CD4-positive, CD25-positive, alpha-beta regulatory T cell (primary cell): ENCODE measurements at regions not wholly inside any gene's neighbourhood (a gene's known extent, or its start where the extent isn't known, plus 50 kb on each side); places are given as distances from the start of the nearest gene placed in this dataset.

ENCODE experiments used
- ATAC-seq, 2 donors: fragments of 150-1000 bp; cut with Tn5 transposase; one replicate each; pipeline ENCODE4 v1.10.0; 2021; ENCODE audit warnings: low read depth in 2 of 2, moderate number of reproducible peaks in 2 of 2, moderate library complexity in 1 of 2
- DNase-seq, 3 donors: peaks; one replicate each; pipeline versions ENCODE4 v3.0.0 to v3.0.0-alpha.2; 2012 to 2022; ENCODE audit warnings: mixed read lengths in 1 of 3
- H3K27ac ChIP-seq: one replicate; pipeline ENCODE4 v1.7.0; 2013; ENCODE audit warnings: mild to moderate bottlenecking, low read length; ENCODE audit not compliant: insufficient read depth, poor library complexity, severe bottlenecking
- H3K27me3 ChIP-seq: one replicate; pipeline ENCODE4 v1.7.0; 2013; ENCODE audit warnings: low read length; ENCODE audit not compliant: control insufficient read depth, insufficient read depth
- H3K36me3 ChIP-seq: one replicate; pipeline ENCODE4 v1.7.0; 2013; ENCODE audit warnings: mild to moderate bottlenecking, low read length, moderate library complexity; ENCODE audit not compliant: control insufficient read depth, insufficient read depth
- H3K4me1 ChIP-seq: 2 replicates; pipeline ENCODE4 v1.7.0; 2013; ENCODE audit warnings: mild to moderate bottlenecking, low read length; ENCODE audit not compliant: insufficient read depth, control insufficient read depth, poor library complexity, severe bottlenecking
- H3K4me3 ChIP-seq: one replicate; pipeline ENCODE4 v1.7.0; 2013; ENCODE audit warnings: low read depth, mild to moderate bottlenecking, low read length, moderate library complexity
- H3K9me3 ChIP-seq, 2 experiments: 1 replicate in 1 of 2; 2 replicates in 1 of 2; pipeline ENCODE4 v1.7.0; 2013; ENCODE audit warnings: low read length in 2 of 2, mild to moderate bottlenecking in 1 of 2, moderate library complexity in 1 of 2; ENCODE audit not compliant: control insufficient read depth in 2 of 2
- H3K27ac Mint-ChIP-seq, 3 donors: one replicate each; pipeline ENCODE4 v1.8.0; 2020 to 2022; ENCODE audit warnings: mild to moderate bottlenecking in 3 of 3, mixed read lengths in 3 of 3, moderate library complexity in 2 of 3
- H3K27me3 Mint-ChIP-seq: one replicate; pipeline ENCODE4 v1.8.0; 2022; ENCODE audit warnings: mild to moderate bottlenecking, mixed read lengths
- H3K36me3 Mint-ChIP-seq: one replicate; pipeline ENCODE4 v1.8.0; 2020; ENCODE audit warnings: mixed read lengths
- H3K4me1 Mint-ChIP-seq, 4 donors: one replicate each; pipeline ENCODE4 v1.8.0; 2020 to 2022; ENCODE audit warnings: mixed read lengths in 4 of 4, mild to moderate bottlenecking in 1 of 4
- H3K4me3 Mint-ChIP-seq, 4 donors: one replicate each; pipeline ENCODE4 v1.8.0; 2020 to 2022; ENCODE audit warnings: mild to moderate bottlenecking in 4 of 4, mixed read lengths in 4 of 4, moderate library complexity in 3 of 4
- H3K9me3 Mint-ChIP-seq, 7 donors: one replicate each; pipeline ENCODE4 v1.8.0; 2020 to 2022; ENCODE audit warnings: mixed read lengths in 7 of 7, mild to moderate bottlenecking in 3 of 7, moderate library complexity in 2 of 7

DNA sequence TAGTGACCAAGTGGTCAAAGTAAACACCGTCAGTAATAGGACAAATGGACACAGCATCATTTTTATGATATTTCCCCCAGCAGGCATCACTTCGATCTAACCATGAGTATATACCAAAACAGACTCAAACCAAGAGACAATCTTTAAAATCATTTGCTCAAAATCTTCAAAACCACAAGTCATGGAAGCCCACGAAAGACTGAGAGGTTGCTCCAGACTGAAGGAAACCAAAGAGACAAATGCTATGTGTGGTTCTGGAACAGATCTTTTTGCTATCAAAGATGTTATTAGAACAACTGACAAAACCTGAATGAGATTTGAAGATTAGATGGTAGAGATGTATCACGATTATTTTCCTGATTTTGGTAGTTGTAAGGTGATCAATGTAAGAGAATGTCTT is 197.7 kb downstream of the TBXT start:
- ATAC-seq (no peak), DNase-seq (no peak)
- Mint-ChIP-seq H3K36me3 (no peaks in the 10 kb centered on the region), H3K27ac (no peak overlapping the region), H3K4me1 (no peaks in the 10 kb centered on the region), H3K27me3 (peaks cover 1% of the 10 kb centered on the region), H3K4me3 (no peak overlapping the region), H3K9me3 (peaks cover 0 to 3% (median 0%) of the 10 kb centered on the region in 7 donors)
- Histone ChIP-seq H3K27ac (no peak overlapping the region), H3K4me3 (no peak overlapping the region), H3K36me3 (no peaks in the 10 kb centered on the region), H3K9me3 (no peaks in the 10 kb centered on the region), H3K27me3 (no peaks in the 10 kb centered on the region), H3K4me1 (no peaks in the 10 kb centered on the region)

DNA sequence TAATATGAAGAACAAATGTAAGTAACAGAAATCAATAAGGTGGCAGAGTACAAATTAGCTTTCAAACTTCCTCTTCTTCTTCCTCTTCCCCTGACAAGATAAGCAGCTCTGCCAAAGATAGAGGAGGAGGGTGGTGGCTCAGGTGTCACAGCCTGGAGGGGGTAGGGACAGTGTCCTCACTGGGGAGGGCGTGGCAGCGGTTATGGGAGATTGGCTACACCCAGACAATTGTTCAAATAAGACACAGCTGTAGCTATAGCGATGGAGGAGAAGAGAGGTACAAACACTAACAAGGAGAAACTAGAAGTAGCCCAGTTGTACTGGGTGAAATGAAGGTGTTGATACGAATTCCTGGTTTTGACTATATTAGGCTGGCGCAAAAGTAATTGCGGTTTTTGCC is 198.5 kb downstream of the TBXT start:
- H3K36me3 Mint-ChIP-seq = no peaks in the 10 kb centered on the region
- H3K27ac ChIP-seq = no peak overlapping the region

GRCh38 chr6:165968408-165968807 is 199.2 kb downstream of the TBXT start:
- Histone ChIP-seq H3K9me3 (no peaks in the 10 kb centered on the region), H3K27me3 (no peaks in the 10 kb centered on the region), H3K36me3 (no peaks in the 10 kb centered on the region), H3K27ac (no peak overlapping the region), H3K4me1 (no peaks in the 10 kb centered on the region), H3K4me3 (no peak overlapping the region)
- H3K27me3 Mint-ChIP-seq = no peaks in the 10 kb centered on the region
- ATAC-seq = no peak
- H3K4me1 Mint-ChIP-seq = no peaks in the 10 kb centered on the region
- no peak overlapping the region for H3K27ac Mint-ChIP-seq
- H3K36me3 Mint-ChIP-seq = no peaks in the 10 kb centered on the region
- no peak overlapping the region for H3K4me3 Mint-ChIP-seq
- no peak for DNase-seq
- H3K9me3 Mint-ChIP-seq = peaks cover 0 to 3% (median 0%) of the 10 kb centered on the region in 7 donors

More for the DNA sequence above, 198.5 kb downstream of the TBXT start:
- Histone ChIP-seq H3K36me3 (no peaks in the 10 kb centered on the region), H3K27me3 (no peaks in the 10 kb centered on the region), H3K4me1 (no peaks in the 10 kb centered on the region), H3K4me3 (no peak overlapping the region), H3K9me3 (no peaks in the 10 kb centered on the region)
- no peak overlapping the region for H3K4me3 Mint-ChIP-seq
- no peak overlapping the region for H3K27ac Mint-ChIP-seq
- ATAC-seq (no peak), DNase-seq (no peak)
- no peaks in the 10 kb centered on the region for H3K27me3 Mint-ChIP-seq
- peaks cover 0 to 3% (median 0%) of the 10 kb centered on the region in 7 donors for H3K9me3 Mint-ChIP-seq
- no peaks in the 10 kb centered on the region for H3K4me1 Mint-ChIP-seq

DNA sequence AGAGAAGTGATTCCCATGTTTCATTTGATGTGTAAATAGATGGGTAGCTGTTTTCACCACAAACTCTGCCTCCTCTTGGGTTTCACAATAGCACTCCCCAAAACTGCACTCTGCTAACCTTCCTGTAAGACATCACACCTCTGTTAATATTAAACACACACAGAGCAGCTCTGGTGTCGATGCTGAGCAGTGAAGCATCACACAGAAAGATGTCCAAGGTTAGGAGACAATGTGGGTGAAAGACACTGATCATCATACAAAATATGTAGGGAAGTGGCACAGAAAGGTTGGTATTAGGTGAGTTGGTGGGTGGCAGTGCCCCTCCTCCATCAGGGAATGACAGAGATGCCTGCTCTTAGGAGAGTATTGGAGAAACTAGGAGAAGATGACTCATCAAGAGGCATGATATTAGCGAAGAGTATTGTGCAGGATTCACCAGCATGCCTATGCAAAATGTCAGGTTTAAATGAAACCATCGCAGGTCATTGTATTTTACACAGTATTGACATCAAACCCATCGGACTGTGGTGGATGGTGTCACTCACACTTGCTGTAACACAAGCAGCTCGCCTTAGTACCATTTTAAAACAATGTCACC is 199.7 kb downstream of the TBXT start:
- H3K27me3 Mint-ChIP-seq = no peaks in the 10 kb centered on the region
- no peaks in the 10 kb centered on the region for H3K4me1 ChIP-seq
- DNase-seq = no peak
- H3K27me3 ChIP-seq = no peaks in the 10 kb centered on the region
- H3K9me3 ChIP-seq = no peaks in the 10 kb centered on the region
- no peak for ATAC-seq
- no peak overlapping the region for H3K27ac ChIP-seq
- no peaks in the 10 kb centered on the region for H3K36me3 Mint-ChIP-seq
- H3K27ac Mint-ChIP-seq = no peak overlapping the region
- H3K9me3 Mint-ChIP-seq = peaks cover 0 to 3% (median 0%) of the 10 kb centered on the region in 7 donors
- H3K4me3 ChIP-seq = no peak overlapping the region
- H3K36me3 ChIP-seq = no peaks in the 10 kb centered on the region
- no peak overlapping the region for H3K4me3 Mint-ChIP-seq
- H3K4me1 Mint-ChIP-seq = no peaks in the 10 kb centered on the region

- no peaks in the 10 kb centered on the region for H3K4me1 Mint-ChIP-seq
- Histone ChIP-seq H3K27ac (no peak overlapping the region), H3K36me3 (no peaks in the 10 kb centered on the region), H3K4me1 (no peaks in the 10 kb centered on the region), H3K9me3 (no peaks in the 10 kb centered on the region), H3K27me3 (no peaks in the 10 kb centered on the region), H3K4me3 (no peak overlapping the region)
- no peak overlapping the region for H3K4me3 Mint-ChIP-seq
- H3K9me3 Mint-ChIP-seq = peaks cover 0 to 2% (median 0%) of the 10 kb centered on the region in 7 donors
- no peaks in the 10 kb centered on the region for H3K27me3 Mint-ChIP-seq
- no peak overlapping the region for H3K27ac Mint-ChIP-seq
- DNase-seq (no peak), ATAC-seq (no peak)
- H3K36me3 Mint-ChIP-seq = no peaks in the 10 kb centered on the region
Measured at GRCh38 chr6:165963750-165964149, 203.9 kb downstream of the TBXT start.

DNA sequence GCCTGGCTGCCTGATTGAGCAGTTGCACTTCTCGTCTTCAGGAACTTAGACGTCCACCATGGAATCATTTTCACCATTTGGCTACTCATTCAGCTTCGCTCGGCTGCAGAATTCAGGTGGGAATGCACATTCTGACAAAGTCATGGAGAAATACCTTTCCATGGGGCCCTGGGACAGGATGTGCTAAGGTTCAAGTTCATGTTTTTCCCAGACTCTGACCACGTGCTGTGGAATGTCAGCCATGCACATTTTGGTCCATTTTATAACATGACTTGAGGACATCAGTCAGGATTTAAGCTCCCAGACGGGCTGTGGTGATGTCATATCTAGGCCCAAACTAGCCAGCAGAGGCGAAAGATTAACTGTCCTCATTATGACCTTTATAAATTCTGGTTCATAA is 205.3 kb downstream of the TBXT start:
- no peak overlapping the region for H3K27ac Mint-ChIP-seq
- Histone ChIP-seq H3K4me3 (no peak overlapping the region), H3K27me3 (no peaks in the 10 kb centered on the region), H3K27ac (no peak overlapping the region), H3K36me3 (no peaks in the 10 kb centered on the region), H3K9me3 (no peaks in the 10 kb centered on the region), H3K4me1 (no peaks in the 10 kb centered on the region)
- no peaks in the 10 kb centered on the region for H3K4me1 Mint-ChIP-seq
- H3K36me3 Mint-ChIP-seq = no peaks in the 10 kb centered on the region
- H3K4me3 Mint-ChIP-seq = no peak overlapping the region
- peaks cover 0 to 2% (median 0%) of the 10 kb centered on the region in 7 donors for H3K9me3 Mint-ChIP-seq
- H3K27me3 Mint-ChIP-seq = no peaks in the 10 kb centered on the region
- ATAC-seq (no peak), DNase-seq (no peak)

GRCh38 chr6:165961233-165961632 is 206.4 kb downstream of the TBXT start:
- H3K27ac ChIP-seq = no peak overlapping the region
- Mint-ChIP-seq H3K27me3 (no peaks in the 10 kb centered on the region), H3K9me3 (peaks cover 0 to 2% (median 0%) of the 10 kb centered on the region in 7 donors)

DNA sequence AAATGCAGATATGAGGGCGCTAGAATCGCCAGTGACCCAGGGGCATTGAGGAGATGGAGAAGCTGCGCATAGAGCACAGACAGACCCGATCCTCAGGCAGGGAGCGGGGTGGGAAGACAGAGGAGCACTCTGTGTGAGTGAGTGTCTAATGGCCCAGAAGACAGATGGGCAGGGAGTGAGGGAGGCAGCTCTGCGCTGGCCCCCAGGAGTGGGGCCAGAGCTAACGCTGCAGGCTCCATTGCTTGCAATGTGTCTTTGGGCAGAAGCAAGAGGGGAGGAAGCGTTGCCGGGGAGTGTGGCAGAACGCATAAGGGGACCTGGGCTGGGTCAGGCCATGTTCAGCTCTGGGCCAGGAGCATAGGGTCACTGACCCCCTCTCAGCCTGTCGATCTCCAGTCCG is 207.0 kb downstream of the TBXT start:
- Histone ChIP-seq H3K4me3 (no peak overlapping the region), H3K27me3 (no peaks in the 10 kb centered on the region), H3K27ac (no peak overlapping the region), H3K36me3 (no peaks in the 10 kb centered on the region), H3K9me3 (no peaks in the 10 kb centered on the region), H3K4me1 (no peaks in the 10 kb centered on the region)
- Mint-ChIP-seq H3K27ac (no peak overlapping the region), H3K36me3 (no peaks in the 10 kb centered on the region), H3K9me3 (peaks cover 0 to 2% (median 0%) of the 10 kb centered on the region in 7 donors), H3K27me3 (no peaks in the 10 kb centered on the region), H3K4me3 (no peak overlapping the region), H3K4me1 (no peaks in the 10 kb centered on the region)
- no peak for DNase-seq
- ATAC-seq = no peak

More at GRCh38 chr6:165961233-165961632, 206.4 kb downstream of the TBXT start:
- Histone ChIP-seq H3K27me3 (no peaks in the 10 kb centered on the region), H3K4me1 (no peaks in the 10 kb centered on the region), H3K4me3 (no peak overlapping the region), H3K36me3 (no peaks in the 10 kb centered on the region), H3K9me3 (no peaks in the 10 kb centered on the region)
- no peaks in the 10 kb centered on the region for H3K36me3 Mint-ChIP-seq
- no peaks in the 10 kb centered on the region for H3K4me1 Mint-ChIP-seq
- no peak overlapping the region for H3K27ac Mint-ChIP-seq
- DNase-seq (no peak), ATAC-seq (no peak)
- H3K4me3 Mint-ChIP-seq = no peak overlapping the region
